ENCODE measurements at regions not wholly inside any gene's neighbourhood (a gene's known extent, or its start where the extent isn't known, plus 50 kb on each side); places are given as distances from the start of the nearest gene placed in this dataset.

DNA sequence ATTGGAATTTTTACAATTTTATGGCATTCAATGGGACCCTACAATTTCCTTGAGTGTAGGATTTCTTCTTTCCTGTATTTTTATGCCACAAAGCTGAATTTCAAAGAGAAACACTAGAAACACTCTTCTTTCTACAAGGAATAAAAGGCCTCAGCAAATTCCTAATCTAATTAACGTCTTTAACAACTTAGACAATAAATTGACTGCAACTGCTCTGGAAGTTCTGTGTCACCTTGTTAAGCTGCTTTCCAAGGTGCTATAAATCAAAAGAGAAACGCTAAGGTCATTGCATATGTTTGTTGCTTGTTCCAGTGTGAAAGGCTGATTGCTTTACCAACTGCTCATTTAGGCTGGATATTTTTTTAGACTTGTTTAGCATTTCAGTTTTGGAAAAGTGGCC, 182.2 kb downstream of the POLR1F start:
- DNase-seq = no peak
- TF ChIP-seq EZH2 (IDR thresholded peaks at IDR 0.05; ENCODE audit: borderline replicate concordance, low read depth, low read length, severe bottlenecking) = no peak
- TF ChIP-seq, protein P1, sequence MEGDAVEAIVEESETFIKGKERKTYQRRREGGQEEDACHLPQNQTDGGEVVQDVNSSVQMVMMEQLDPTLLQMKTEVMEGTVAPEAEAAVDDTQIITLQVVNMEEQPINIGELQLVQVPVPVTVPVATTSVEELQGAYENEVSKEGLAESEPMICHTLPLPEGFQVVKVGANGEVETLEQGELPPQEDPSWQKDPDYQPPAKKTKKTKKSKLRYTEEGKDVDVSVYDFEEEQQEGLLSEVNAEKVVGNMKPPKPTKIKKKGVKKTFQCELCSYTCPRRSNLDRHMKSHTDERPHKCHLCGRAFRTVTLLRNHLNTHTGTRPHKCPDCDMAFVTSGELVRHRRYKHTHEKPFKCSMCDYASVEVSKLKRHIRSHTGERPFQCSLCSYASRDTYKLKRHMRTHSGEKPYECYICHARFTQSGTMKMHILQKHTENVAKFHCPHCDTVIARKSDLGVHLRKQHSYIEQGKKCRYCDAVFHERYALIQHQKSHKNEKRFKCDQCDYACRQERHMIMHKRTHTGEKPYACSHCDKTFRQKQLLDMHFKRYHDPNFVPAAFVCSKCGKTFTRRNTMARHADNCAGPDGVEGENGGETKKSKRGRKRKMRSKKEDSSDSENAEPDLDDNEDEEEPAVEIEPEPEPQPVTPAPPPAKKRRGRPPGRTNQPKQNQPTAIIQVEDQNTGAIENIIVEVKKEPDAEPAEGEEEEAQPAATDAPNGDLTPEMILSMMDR (IDR thresholded peaks at IDR 0.05; ENCODE audit: borderline replicate concordance, extremely low read depth, low read length, poor library complexity, severe bottlenecking) = no peak
- Histone ChIP-seq H3K79me2 (ENCODE audit: insufficient read depth, low read length) (no peaks in the 10 kb centered on the region), H3K9ac (ENCODE audit: low read depth, low read length) (no peak overlapping the region), H3K9me3 (ENCODE audit: insufficient read depth, low read length, severe bottlenecking) (no peaks in the 10 kb centered on the region), H2AFZ (ENCODE audit: low read depth, low read length) (no peak overlapping the region), H3K27me3 (ENCODE audit: insufficient read depth, low read length, poor library complexity) (no peaks in the 10 kb centered on the region), H3K4me1 (ENCODE audit: insufficient read depth, low read length) (no peaks in the 10 kb centered on the region), H3K4me2 (ENCODE audit: insufficient read depth, low read length) (no peak overlapping the region), H3K4me3 (ENCODE audit: low read depth in 1 of 2, low read length in 2 of 2) (no peak overlapping the region), H3K36me3 (ENCODE audit: insufficient read depth, low read length) (no peaks in the 10 kb centered on the region), H3K27ac (ENCODE audit: low read length) (no peak overlapping the region), H4K20me1 (ENCODE audit: insufficient read depth, low read length) (no peaks in the 10 kb centered on the region)
- no peak for ATAC-seq (ENCODE audit: insufficient read depth, low read depth)

- TF ChIP-seq, protein P1 (IDR thresholded peaks at IDR 0.05; ENCODE audit: borderline replicate concordance, extremely low read depth, low read length, poor library complexity, severe bottlenecking) = no peak
- no peak for TF ChIP-seq EZH2 (IDR thresholded peaks at IDR 0.05; ENCODE audit: borderline replicate concordance, low read depth, low read length, severe bottlenecking)
- no peak overlapping the region for H3K4me2 ChIP-seq (ENCODE audit: insufficient read depth, low read length)
- no peaks in the 10 kb centered on the region for H3K36me3 ChIP-seq (ENCODE audit: insufficient read depth, low read length)
- H3K27me3 ChIP-seq (ENCODE audit: insufficient read depth, low read length, poor library complexity) = no peaks in the 10 kb centered on the region
- no peak overlapping the region for H2AFZ ChIP-seq (ENCODE audit: low read depth, low read length)
- no peaks in the 10 kb centered on the region for H3K4me1 ChIP-seq (ENCODE audit: insufficient read depth, low read length)
- H3K4me3 ChIP-seq (ENCODE audit: low read depth in 1 of 2, low read length in 2 of 2) = no peak overlapping the region
- no peak overlapping the region for H3K27ac ChIP-seq (ENCODE audit: low read length)
- ATAC-seq (ENCODE audit: insufficient read depth, low read depth) = no peak
- H4K20me1 ChIP-seq (ENCODE audit: insufficient read depth, low read length) = no peaks in the 10 kb centered on the region
- DNase-seq = no peak
- no peaks in the 10 kb centered on the region for H3K79me2 ChIP-seq (ENCODE audit: insufficient read depth, low read length)
- H3K9ac ChIP-seq (ENCODE audit: low read depth, low read length) = no peak overlapping the region
- no peaks in the 10 kb centered on the region for H3K9me3 ChIP-seq (ENCODE audit: insufficient read depth, low read length, severe bottlenecking)
Observed at GRCh38 chr7:19522486-19522885, 186.4 kb downstream of the POLR1F start.

GRCh38 chr7:19520392-19520791, 188.4 kb downstream of the POLR1F start:
- Histone ChIP-seq H4K20me1 (ENCODE audit: insufficient read depth, low read length) (no peaks in the 10 kb centered on the region), H3K4me2 (ENCODE audit: insufficient read depth, low read length) (no peak overlapping the region), H3K4me1 (ENCODE audit: insufficient read depth, low read length) (no peaks in the 10 kb centered on the region), H3K27me3 (ENCODE audit: insufficient read depth, low read length, poor library complexity) (no peaks in the 10 kb centered on the region), H2AFZ (ENCODE audit: low read depth, low read length) (no peak overlapping the region), H3K9me3 (ENCODE audit: insufficient read depth, low read length, severe bottlenecking) (no peaks in the 10 kb centered on the region), H3K27ac (ENCODE audit: low read length) (no peak overlapping the region), H3K79me2 (ENCODE audit: insufficient read depth, low read length) (no peaks in the 10 kb centered on the region), H3K9ac (ENCODE audit: low read depth, low read length) (no peak overlapping the region), H3K4me3 (ENCODE audit: low read depth in 1 of 2, low read length in 2 of 2) (no peak overlapping the region), H3K36me3 (ENCODE audit: insufficient read depth, low read length) (no peaks in the 10 kb centered on the region)
- ATAC-seq (ENCODE audit: insufficient read depth, low read depth) (no peak), DNase-seq (no peak)
- no peak for TF ChIP-seq EZH2 (IDR thresholded peaks at IDR 0.05; ENCODE audit: borderline replicate concordance, low read depth, low read length, severe bottlenecking)
- TF ChIP-seq, protein P1 (IDR thresholded peaks at IDR 0.05; ENCODE audit: borderline replicate concordance, extremely low read depth, low read length, poor library complexity, severe bottlenecking) = no peak
